Uterus (tissue), 3 donors: ENCODE measurements at regions not wholly inside any gene's neighbourhood (a gene's known extent, or its start where the extent isn't known, plus 50 kb on each side); places are given as distances from the start of the nearest gene placed in this dataset.

ENCODE experiments used
- DNase-seq, 2 donors: peaks; one replicate each; pipeline ENCODE4 v3.0.0-alpha.2; 2019 to 2020
- H3K27ac ChIP-seq, 2 donors: fragments of 200-600 bp; sonication (generic); 1 replicate in 1 of 2; 2 replicates in 1 of 2; pipeline ENCODE4 v1.5.1; 2016 to 2018
- H3K27me3 ChIP-seq, 2 donors: fragments of 200-600 bp; sonication (generic); one replicate each; pipeline ENCODE4 v1.5.1; 2018 to 2019; ENCODE audit warnings: control low read depth in 1 of 2
- H3K36me3 ChIP-seq, 2 donors: fragments of 200-600 bp; sonication (generic); one replicate each; pipeline ENCODE4 v1.5.1; 2019; ENCODE audit warnings: control low read depth in 1 of 2
- H3K4me1 ChIP-seq, 2 donors: fragments of 200-600 bp; sonication (generic); one replicate each; pipeline ENCODE4 v1.5.1; 2018 to 2019; ENCODE audit warnings: control low read depth in 1 of 2
- H3K4me3 ChIP-seq, 2 donors: fragments of 200-600 bp; sonication (generic); 1 replicate in 1 of 2; 2 replicates in 1 of 2; pipeline ENCODE4 v1.5.1; 2018 to 2019; ENCODE audit warnings: mild to moderate bottlenecking in 1 of 2
- H3K9me3 ChIP-seq, 2 donors: fragments of 200-600 bp; sonication (generic); one replicate each; pipeline ENCODE4 v1.5.1; 2019; ENCODE audit warnings: control low read depth in 1 of 2
- CTCF ChIP-seq, 4 experiments: fragments of 200-600 bp in 2 of 4; fragments of 450-650 bp in 2 of 4; sonication (generic) in 2 of 4; IDR thresholded peaks; one replicate each; pipeline ENCODE4 v1.5.1; 2016 to 2019; ENCODE audit warnings: antibody characterized with exemption in 4 of 4, mild to moderate bottlenecking in 2 of 4, moderate library complexity in 1 of 4
- POLR2A ChIP-seq, 2 donors: fragments of 450-650 bp; IDR thresholded peaks; one replicate each; pipeline ENCODE4 v1.6.1; 2016; ENCODE audit warnings: antibody characterized with exemption in 2 of 2, mild to moderate bottlenecking in 1 of 2, moderate library complexity in 1 of 2
- intact Hi-C: fragments of 100-400 bp; cut with DNase I; formaldehyde crosslinking; loops from one replicate; pipeline ENCODE4 v1.15.1; 2023; ENCODE audit warnings: low total_unique reads
- donor health status: DM: yes; HTN: yes; CAD: no.

- Histone ChIP-seq H3K4me1 (no peaks in the 10 kb centered on the region), H3K4me3 (no peak overlapping the region), H3K36me3 (no peaks in the 10 kb centered on the region), H3K9me3 (no peaks in the 10 kb centered on the region), H3K27me3 (no peaks in the 10 kb centered on the region), H3K27ac (no peak overlapping the region)
- intact Hi-C loops = no loop called here
- DNase-seq = no peak
- TF ChIP-seq POLR2A (IDR thresholded peaks at IDR 0.05) = no peak
- no peak for TF ChIP-seq CTCF (IDR thresholded peaks at IDR 0.05)
Measured at GRCh38 chr13:78443839-78444238, 159.5 kb downstream of the POU4F1 start.

GRCh38 chr13:78437781-78438180 is 165.6 kb downstream of the POU4F1 start:
- no peak for DNase-seq
- intact Hi-C loops = no loop called here
- Histone ChIP-seq H3K4me3 (no peak overlapping the region), H3K27me3 (no peaks in the 10 kb centered on the region), H3K9me3 (no peaks in the 10 kb centered on the region), H3K27ac (no peak overlapping the region), H3K4me1 (no peaks in the 10 kb centered on the region), H3K36me3 (no peaks in the 10 kb centered on the region)
- no peak for TF ChIP-seq POLR2A (IDR thresholded peaks at IDR 0.05)
- TF ChIP-seq CTCF (IDR thresholded peaks at IDR 0.05) = no peak

GRCh38 chr13:78436311-78436710 is 167.0 kb downstream of the POU4F1 start:
- H3K9me3 ChIP-seq = no peaks in the 10 kb centered on the region

GRCh38 chr13:78431328-78431727 is 172.0 kb downstream of the POU4F1 start:
- no peaks in the 10 kb centered on the region for H3K4me1 ChIP-seq
- no peak overlapping the region for H3K27ac ChIP-seq
- no peak for DNase-seq
- intact Hi-C loops = no loop called here
- H3K27me3 ChIP-seq = no peaks in the 10 kb centered on the region
- no peaks in the 10 kb centered on the region for H3K36me3 ChIP-seq
- no peak for TF ChIP-seq CTCF (IDR thresholded peaks at IDR 0.05)
- no peak for TF ChIP-seq POLR2A (IDR thresholded peaks at IDR 0.05)
- no peak overlapping the region for H3K4me3 ChIP-seq
- no peaks in the 10 kb centered on the region for H3K9me3 ChIP-seq

More at GRCh38 chr13:78436311-78436710, 167.0 kb downstream of the POU4F1 start:
- Histone ChIP-seq H3K27ac (no peak overlapping the region), H3K4me1 (no peaks in the 10 kb centered on the region), H3K36me3 (no peaks in the 10 kb centered on the region), H3K4me3 (no peak overlapping the region), H3K27me3 (no peaks in the 10 kb centered on the region)
- intact Hi-C loops = no loop called here
- DNase-seq = no peak
- no peak for TF ChIP-seq CTCF (IDR thresholded peaks at IDR 0.05)
- TF ChIP-seq POLR2A (IDR thresholded peaks at IDR 0.05) = no peak

- Histone ChIP-seq H3K9me3 (no peaks in the 10 kb centered on the region), H3K27ac (no peak overlapping the region), H3K4me3 (no peak overlapping the region), H3K36me3 (no peaks in the 10 kb centered on the region), H3K27me3 (no peaks in the 10 kb centered on the region), H3K4me1 (no peaks in the 10 kb centered on the region)
- no peak for DNase-seq
- TF ChIP-seq POLR2A (IDR thresholded peaks at IDR 0.05) (no peak), CTCF (IDR thresholded peaks at IDR 0.05) (no peak)
- intact Hi-C loops = no loop called here
Measured at GRCh38 chr13:78430811-78431210, 172.5 kb downstream of the POU4F1 start.
